SK-N-SH (cell line): ENCODE measurements at regions not wholly inside any gene's neighbourhood (a gene's known extent, or its start where the extent isn't known, plus 50 kb on each side); places are given as distances from the start of the nearest gene placed in this dataset.

Experiments
- CTCF ChIP-seq: fragments of 200-600 bp; sonication (generic); IDR thresholded peaks from 2 replicates; pipeline ENCODE4 v1.6.1; 2017; ENCODE audit warnings: antibody characterized with exemption, mild to moderate bottlenecking, moderate library complexity
- EZH2phosphoT487 ChIP-seq: fragments of 200-600 bp; sonication (generic); IDR thresholded peaks from 2 replicates; pipeline ENCODE4 v1.6.1; 2017; ENCODE audit warnings: low read depth, mixed run types, mild to moderate bottlenecking, antibody characterized with exemption, moderate library complexity, borderline replicate concordance
- JUND ChIP-seq: IDR thresholded peaks from 2 replicates; pipeline ENCODE4 v1.4.0; 2012
- RFX5 ChIP-seq: IDR thresholded peaks from 2 replicates; pipeline ENCODE4 v1.6.1; 2012; ENCODE audit warnings: mild to moderate bottlenecking, improper control_type of control experiment, low read length
- TAF1 ChIP-seq: IDR thresholded peaks from 2 replicates; pipeline ENCODE4 v1.6.1; 2012; ENCODE audit warnings: low read depth, mild to moderate bottlenecking, low read length, moderate library complexity, borderline replicate concordance

GRCh38 chr5:125487231-125487630 lies 740.8 kb upstream of the ZNF608 start:
- TF ChIP-seq CTCF (no peak), JUND (no peak), EZH2phosphoT487 (no peak), TAF1 (no peak), RFX5 (no peak)
